BLaER1 (cell line): ENCODE measurements at regions not wholly inside any gene's neighbourhood (a gene's known extent, or its start where the extent isn't known, plus 50 kb on each side); places are given as distances from the start of the nearest gene placed in this dataset.

Experiments
- H3K27ac ChIP-seq: shearing (Covaris generic); formaldehyde crosslinking; 2 replicates; pipeline ENCODE4 v1.8.1; 2022
- H3K27me3 ChIP-seq: shearing (Covaris generic); formaldehyde crosslinking; 2 replicates; pipeline ENCODE4 v1.8.1; 2022
- H3K36me3 ChIP-seq: shearing (Covaris generic); formaldehyde crosslinking; 2 replicates; pipeline ENCODE4 v1.8.1; 2022
- H3K4me1 ChIP-seq: shearing (Covaris generic); formaldehyde crosslinking; 2 replicates; pipeline ENCODE4 v1.8.1; 2022
- H3K4me2 ChIP-seq: shearing (Covaris generic); formaldehyde crosslinking; 2 replicates; pipeline ENCODE4 v1.8.1; 2022
- H3K4me3 ChIP-seq: shearing (Covaris generic); formaldehyde crosslinking; 2 replicates; pipeline ENCODE4 v1.8.1; 2022
- H3K9ac ChIP-seq: shearing (Covaris generic); formaldehyde crosslinking; 2 replicates; pipeline ENCODE4 v1.8.1; 2022
- H3K9me3 ChIP-seq: shearing (Covaris generic); formaldehyde crosslinking; 2 replicates; pipeline ENCODE4 v1.8.1; 2022
- H4K20me1 ChIP-seq: shearing (Covaris generic); formaldehyde crosslinking; 2 replicates; pipeline ENCODE4 v1.8.1; 2022
- Cebpa-rat ChIP-seq: shearing (Covaris generic); IDR thresholded peaks from 2 replicates; pipeline ENCODE4 v1.8.1; 2022

- H3K9ac ChIP-seq = no peak overlapping the region
- no peak overlapping the region for H3K27ac ChIP-seq
- no peaks in the 10 kb centered on the region for H3K36me3 ChIP-seq
- peaks cover 20% of the 10 kb centered on the region for H3K4me1 ChIP-seq
- H3K27me3 ChIP-seq = no peaks in the 10 kb centered on the region
- no peaks in the 10 kb centered on the region for H3K9me3 ChIP-seq
- no peaks in the 10 kb centered on the region for H4K20me1 ChIP-seq
- H3K4me3 ChIP-seq = no peak overlapping the region
- no peak overlapping the region for H3K4me2 ChIP-seq
- TF ChIP-seq Cebpa-rat = no peak
Measured at GRCh38 chr13:44022196-44022595, 142.5 kb downstream of the LACC1 start.

GRCh38 chr13:44024167-44024845, 144.6 kb downstream of the LACC1 start:
- Histone ChIP-seq H3K4me2 (no peak overlapping the region), H4K20me1 (no peaks in the 10 kb centered on the region), H3K4me1 (no peaks in the 10 kb centered on the region), H3K9ac (no peak overlapping the region), H3K4me3 (no peak overlapping the region), H3K36me3 (no peaks in the 10 kb centered on the region), H3K9me3 (no peaks in the 10 kb centered on the region), H3K27me3 (no peaks in the 10 kb centered on the region), H3K27ac (no peak overlapping the region)
- no peak for TF ChIP-seq Cebpa-rat

GRCh38 chr13:44024846-44025195, 145.1 kb downstream of the LACC1 start:
- no peaks in the 10 kb centered on the region for H3K36me3 ChIP-seq
- H3K27ac ChIP-seq = no peak overlapping the region
- no peak overlapping the region for H3K4me2 ChIP-seq
- H3K27me3 ChIP-seq = no peaks in the 10 kb centered on the region
- no peaks in the 10 kb centered on the region for H4K20me1 ChIP-seq
- H3K4me1 ChIP-seq = no peaks in the 10 kb centered on the region
- H3K4me3 ChIP-seq = no peak overlapping the region
- TF ChIP-seq Cebpa-rat = no peak
- H3K9ac ChIP-seq = no peak overlapping the region
- H3K9me3 ChIP-seq = no peaks in the 10 kb centered on the region

- Histone ChIP-seq H3K4me1 (no peaks in the 10 kb centered on the region), H4K20me1 (no peaks in the 10 kb centered on the region), H3K9ac (no peak overlapping the region), H3K36me3 (no peaks in the 10 kb centered on the region), H3K4me2 (no peak overlapping the region), H3K9me3 (no peaks in the 10 kb centered on the region), H3K27me3 (no peaks in the 10 kb centered on the region), H3K4me3 (no peak overlapping the region), H3K27ac (no peak overlapping the region)
- TF ChIP-seq Cebpa-rat = no peak
Measured at GRCh38 chr13:44026194-44026593, 146.5 kb downstream of the LACC1 start.

GRCh38 chr13:44028734-44029133, 149.0 kb downstream of the LACC1 start:
- H3K9ac ChIP-seq = no peak overlapping the region
- no peak overlapping the region for H3K4me3 ChIP-seq
- H3K4me1 ChIP-seq = no peaks in the 10 kb centered on the region
- no peak overlapping the region for H3K27ac ChIP-seq
- H3K36me3 ChIP-seq = no peaks in the 10 kb centered on the region
- H3K4me2 ChIP-seq = no peak overlapping the region
- no peaks in the 10 kb centered on the region for H3K9me3 ChIP-seq
- no peaks in the 10 kb centered on the region for H3K27me3 ChIP-seq
- no peak for TF ChIP-seq Cebpa-rat
- no peaks in the 10 kb centered on the region for H4K20me1 ChIP-seq

GRCh38 chr13:44030615-44031014, 150.9 kb downstream of the LACC1 start:
- no peaks in the 10 kb centered on the region for H3K4me1 ChIP-seq
- no peak for TF ChIP-seq Cebpa-rat
- no peaks in the 10 kb centered on the region for H3K36me3 ChIP-seq
- H3K27me3 ChIP-seq = no peaks in the 10 kb centered on the region
- H3K9ac ChIP-seq = no peak overlapping the region
- no peak overlapping the region for H3K27ac ChIP-seq
- H3K4me3 ChIP-seq = no peak overlapping the region
- peaks cover 10% of the 10 kb centered on the region; the same call in 1 of the 2 replicates for H3K9me3 ChIP-seq
- H3K4me2 ChIP-seq = no peak overlapping the region
- H4K20me1 ChIP-seq = no peaks in the 10 kb centered on the region

- H3K36me3 ChIP-seq = no peaks in the 10 kb centered on the region
- TF ChIP-seq Cebpa-rat = no peak
- no peaks in the 10 kb centered on the region for H4K20me1 ChIP-seq
- H3K4me3 ChIP-seq = no peak overlapping the region
- H3K27ac ChIP-seq = no peak overlapping the region
- H3K4me2 ChIP-seq = no peak overlapping the region
- H3K9me3 ChIP-seq = peaks cover 16% of the 10 kb centered on the region; the same call in 1 of the 2 replicates
- H3K27me3 ChIP-seq = no peaks in the 10 kb centered on the region
- H3K4me1 ChIP-seq = no peaks in the 10 kb centered on the region
- no peak overlapping the region for H3K9ac ChIP-seq
Measured at GRCh38 chr13:44031555-44031954, 151.9 kb downstream of the LACC1 start.

GRCh38 chr13:44032802-44033201, 153.1 kb downstream of the LACC1 start:
- Histone ChIP-seq H3K27ac (no peak overlapping the region), H3K36me3 (no peaks in the 10 kb centered on the region), H3K4me1 (no peaks in the 10 kb centered on the region), H3K4me2 (no peak overlapping the region), H3K4me3 (no peak overlapping the region), H3K9ac (no peak overlapping the region), H3K9me3 (peaks cover 16% of the 10 kb centered on the region; the same call in 1 of the 2 replicates), H4K20me1 (no peaks in the 10 kb centered on the region), H3K27me3 (no peaks in the 10 kb centered on the region)
- TF ChIP-seq Cebpa-rat = no peak

- no peak for TF ChIP-seq Cebpa-rat
- no peak overlapping the region for H3K9ac ChIP-seq
- H3K27ac ChIP-seq = no peak overlapping the region
- H3K4me3 ChIP-seq = no peak overlapping the region
- no peaks in the 10 kb centered on the region for H3K36me3 ChIP-seq
- H3K4me1 ChIP-seq = no peaks in the 10 kb centered on the region
- no peak overlapping the region for H3K4me2 ChIP-seq
- peaks cover 16% of the 10 kb centered on the region; the same call in 1 of the 2 replicates for H3K9me3 ChIP-seq
- H3K27me3 ChIP-seq = no peaks in the 10 kb centered on the region
- no peaks in the 10 kb centered on the region for H4K20me1 ChIP-seq
Measured at GRCh38 chr13:44035400-44035799, 155.7 kb downstream of the LACC1 start.

GRCh38 chr13:44040070-44040817, 160.5 kb downstream of the LACC1 start:
- no peaks in the 10 kb centered on the region for H4K20me1 ChIP-seq
- no peak overlapping the region for H3K4me2 ChIP-seq
- H3K4me3 ChIP-seq = no peak overlapping the region
- peaks cover 9% of the 10 kb centered on the region; the same call in 1 of the 2 replicates for H3K9me3 ChIP-seq
- no peaks in the 10 kb centered on the region for H3K4me1 ChIP-seq
- H3K36me3 ChIP-seq = no peaks in the 10 kb centered on the region
- no peak overlapping the region for H3K9ac ChIP-seq
- H3K27ac ChIP-seq = no peak overlapping the region
- TF ChIP-seq Cebpa-rat = no peak
- H3K27me3 ChIP-seq = no peaks in the 10 kb centered on the region
